ENCODE measurements at regions not wholly inside any gene's neighbourhood (a gene's known extent, or its start where the extent isn't known, plus 50 kb on each side); places are given as distances from the start of the nearest gene placed in this dataset.
A peak's percentile ranks its signal among the peaks of the same experiment; 100 is the strongest.

- no peak for DNase-seq
Measured at GRCh38 chr11:97279341-97279740, 889.5 kb downstream of the JRKL start.

- DNase-seq, result no peak
Measured at GRCh38 chr11:97280347-97280746, 890.5 kb downstream of the JRKL start.

- DNase-seq, result no peak
Measured at GRCh38 chr11:97289823-97290222, 900.0 kb downstream of the JRKL start.

- no peak for DNase-seq
Measured at GRCh38 chr11:97290464-97291041, 900.7 kb downstream of the JRKL start.

GRCh38 chr11:97296301-97296700 lies 906.5 kb downstream of the JRKL start:
- DNase-seq, result no peak

- peak; percentile 21 to 31 for DNase-seq
Measured at GRCh38 chr11:97309291-97309690, 919.5 kb downstream of the JRKL start.

- DNase-seq, result no peak
Measured at GRCh38 chr11:97325693-97326092, 935.9 kb downstream of the JRKL start.

- DNase-seq, result no peak
Measured at GRCh38 chr11:97332271-97332670, 942.5 kb downstream of the JRKL start.

GRCh38 chr11:97336064-97336463 lies 946.3 kb downstream of the JRKL start:
- no peak for DNase-seq

- no peak for DNase-seq
Measured at GRCh38 chr11:97345032-97345431, 955.2 kb downstream of the JRKL start.

- DNase-seq, result no peak
Measured at GRCh38 chr11:97349201-97349600, 959.4 kb downstream of the JRKL start.

- no peak for DNase-seq
Measured at GRCh38 chr11:97351939-97352338, 962.1 kb downstream of the JRKL start.

- no peak for DNase-seq
Measured at GRCh38 chr11:97354026-97354425, 964.2 kb downstream of the JRKL start.

GRCh38 chr11:97354576-97354975 lies 964.8 kb downstream of the JRKL start:
- DNase-seq, result no peak

- no peak for DNase-seq
Measured at GRCh38 chr11:97355230-97355629, 965.4 kb downstream of the JRKL start.

- no peak for DNase-seq
Measured at GRCh38 chr11:97356144-97356543, 966.3 kb downstream of the JRKL start.

- DNase-seq, result no peak
Measured at GRCh38 chr11:97359016-97359415, 969.2 kb downstream of the JRKL start.

- DNase-seq, result no peak
Measured at GRCh38 chr11:97361812-97362378, 972.1 kb downstream of the JRKL start.

- no peak for DNase-seq
Measured at GRCh38 chr11:97363331-97363730, 973.5 kb downstream of the JRKL start.

GRCh38 chr11:97364047-97364446 lies 974.2 kb downstream of the JRKL start:
- DNase-seq, result no peak

GRCh38 chr11:97367406-97368083 lies 977.7 kb downstream of the JRKL start:
- DNase-seq, result no peak

GRCh38 chr11:97389270-97389669 lies 999.5 kb downstream of the JRKL start:
- no peak for DNase-seq

GRCh38 chr11:97398246-97398645 lies 1008.4 kb downstream of the JRKL start:
- no peak for DNase-seq

- no peak for DNase-seq
Measured at GRCh38 chr11:97409141-97409540, 1019.3 kb downstream of the JRKL start.
